Thyroid gland (tissue), 4 donors: ENCODE measurements at regions not wholly inside any gene's neighbourhood (a gene's known extent, or its start where the extent isn't known, plus 50 kb on each side); places are given as distances from the start of the nearest gene placed in this dataset.

ENCODE experiments used
- CTCF ChIP-seq, 6 experiments: fragments of 200-600 bp in 3 of 6; fragments of 450-650 bp in 3 of 6; sonication (generic) in 3 of 6; IDR thresholded peaks; one replicate each; pipeline ENCODE4 v1.5.1; 2016 to 2019; ENCODE audit warnings: antibody characterized with exemption in 6 of 6, mild to moderate bottlenecking in 2 of 6, inconsistent platforms in 1 of 6, moderate library complexity in 1 of 6
- POLR2A ChIP-seq, 2 donors: fragments of 450-650 bp; IDR thresholded peaks; one replicate each; pipeline ENCODE4 v1.6.1; 2017; ENCODE audit warnings: antibody characterized with exemption in 2 of 2, mild to moderate bottlenecking in 2 of 2, moderate library complexity in 1 of 2

- no peak for TF ChIP-seq CTCF (IDR thresholded peaks at IDR 0.05)
- TF ChIP-seq POLR2A (IDR thresholded peaks at IDR 0.05), result no peak
Measured at GRCh38 chr18:42413870-42414269, 458.8 kb downstream of the PIK3C3 start.
